AG10803 (cell line): ENCODE measurements at regions not wholly inside any gene's neighbourhood (a gene's known extent, or its start where the extent isn't known, plus 50 kb on each side); places are given as distances from the start of the nearest gene placed in this dataset.
"Not testable (repeated sequence)": the region's sequence is repeated elsewhere in the genome, so short reads cannot be mapped to it uniquely, and the experiment has no call there.

ENCODE experiments used
- DNase-seq: peaks from one replicate; pipeline ENCODE4 v3.0.0; 2010; ENCODE audit warnings: low read depth
- H3K4me3 ChIP-seq: 2 replicates; pipeline ENCODE4 v1.5.1; 2011; ENCODE audit warnings: mild to moderate bottlenecking, low read length, control low read depth
- CTCF ChIP-seq: conservative IDR thresholded peaks from 2 replicates; pipeline ENCODE4 v1.5.1; 2011; ENCODE audit warnings: mild to moderate bottlenecking, low read length, control low read depth, inconsistent platforms

DNA sequence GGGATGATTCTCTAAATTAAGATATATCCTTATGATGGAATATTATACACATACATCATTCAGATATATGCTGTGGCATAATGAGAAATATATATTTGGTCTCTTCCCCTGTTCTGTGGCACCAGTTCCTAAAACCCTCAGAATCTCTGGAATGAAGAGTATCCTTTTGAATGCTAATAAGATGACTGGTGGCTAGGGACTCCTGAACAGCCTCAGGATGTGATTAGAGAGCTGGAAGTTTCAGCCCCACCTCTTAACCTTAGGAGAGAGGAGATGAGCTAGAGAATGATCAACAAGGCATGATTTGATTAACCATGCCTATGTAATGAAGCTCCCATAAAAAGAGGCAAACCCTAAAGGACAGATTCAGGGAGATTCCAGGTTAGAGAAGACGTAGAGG, 632.0 kb downstream of the IQCM start:
- no peak for TF ChIP-seq CTCF
- H3K4me3 ChIP-seq = no peak overlapping the region
- DNase-seq = no peak

DNA sequence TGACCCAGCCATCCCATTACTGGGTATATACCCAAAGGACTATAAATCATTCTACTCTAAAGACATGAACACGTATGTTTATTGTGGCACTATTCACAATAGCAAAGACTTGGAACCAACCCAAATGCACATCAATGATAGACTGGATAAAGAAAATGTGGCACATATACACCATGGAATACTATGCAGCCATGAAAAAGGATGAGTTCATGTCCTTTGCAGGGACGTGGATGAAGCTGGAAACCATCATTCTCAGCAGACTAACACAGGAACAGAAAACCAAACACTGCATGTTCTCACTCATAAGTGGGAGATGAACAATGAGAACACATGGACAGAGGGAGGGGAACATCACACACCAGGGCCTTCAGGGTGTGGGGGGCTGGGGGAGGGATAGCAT, 634.2 kb downstream of the IQCM start:
- not testable (repeated sequence) for DNase-seq

GRCh38 chr4:149176039-149176438, 639.6 kb downstream of the IQCM start:
- DNase-seq = no peak
- TF ChIP-seq CTCF = no peak

More for the DNA sequence above, 634.2 kb downstream of the IQCM start:
- not testable (repeated sequence) for H3K4me3 ChIP-seq

GRCh38 chr4:149175549-149175948, 640.1 kb downstream of the IQCM start:
- no peak for DNase-seq
- no peak overlapping the region for H3K4me3 ChIP-seq
- TF ChIP-seq CTCF = no peak

More at GRCh38 chr4:149176039-149176438, 639.6 kb downstream of the IQCM start:
- H3K4me3 ChIP-seq = no peak overlapping the region

GRCh38 chr4:149173241-149174013, 642.2 kb downstream of the IQCM start:
- H3K4me3 ChIP-seq = no peak overlapping the region
- no peak for TF ChIP-seq CTCF
- no peak for DNase-seq

DNA sequence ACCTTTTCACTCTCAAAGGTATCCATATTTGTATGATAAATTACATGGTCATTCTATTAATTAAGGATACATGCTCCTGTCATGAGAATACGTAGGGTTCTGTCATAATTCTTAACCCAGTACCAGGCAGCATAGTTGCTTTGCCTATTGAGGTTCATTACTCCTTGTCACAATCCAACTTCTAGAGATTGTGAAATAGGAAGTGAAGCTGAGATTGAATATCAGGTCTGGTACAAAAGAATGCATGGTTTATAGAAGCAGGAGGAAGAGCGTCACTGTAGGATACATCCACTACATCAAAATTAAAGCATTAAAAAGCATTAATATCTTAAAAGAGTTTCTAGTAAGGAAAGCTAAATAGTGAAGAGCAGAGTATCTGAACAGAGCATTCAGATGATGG, 647.0 kb downstream of the IQCM start:
- no peak for TF ChIP-seq CTCF
- no peak for DNase-seq
- H3K4me3 ChIP-seq = no peak overlapping the region

DNA sequence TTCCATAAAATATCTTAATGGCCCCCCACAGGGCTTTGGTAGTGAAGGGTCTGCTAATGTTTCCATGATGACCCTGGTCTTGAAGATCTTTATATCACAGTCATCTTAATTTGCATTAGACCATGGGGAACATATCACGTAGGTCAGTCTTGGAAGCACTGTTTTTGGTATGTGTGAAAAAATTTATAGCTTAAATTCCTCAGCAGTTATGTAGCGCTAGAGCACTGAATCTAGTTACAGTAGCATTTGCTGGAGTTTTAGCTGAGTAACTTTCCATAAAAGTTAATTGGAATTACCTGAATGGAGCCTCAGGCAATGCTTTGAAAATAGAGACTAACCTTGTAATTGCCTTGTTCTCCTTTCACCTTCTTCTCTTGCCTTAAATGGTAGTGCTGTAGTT, 648.8 kb downstream of the IQCM start:
- DNase-seq = peak; percentile 31
- no peak for TF ChIP-seq CTCF
- no peak overlapping the region for H3K4me3 ChIP-seq
